Hematopoietic multipotent progenitor cell treated with erythropoietin and hydrocortisone succinate and interleukin-3 and kit ligand, for 17 days (in vitro differentiated cells): ENCODE measurements at regions not wholly inside any gene's neighbourhood (a gene's known extent, or its start where the extent isn't known, plus 50 kb on each side); places are given as distances from the start of the nearest gene placed in this dataset.
"Not testable (repeated sequence)": the region's sequence is repeated elsewhere in the genome, so short reads cannot be mapped to it uniquely, and the experiment has no call there.

Experiments
- DNase-seq: peaks from one replicate; pipeline ENCODE4 v3.0.0-alpha.2; 2015; ENCODE audit warnings: low spot score

- no peak for DNase-seq
Observed at GRCh38 chr9:108400297-108400696, 455.5 kb downstream of the ACTL7B start.

- no peak for DNase-seq
Observed at GRCh38 chr9:108399851-108400250, 455.9 kb downstream of the ACTL7B start.

GRCh38 chr9:108397286-108397685 is 458.5 kb downstream of the ACTL7B start:
- no peak for DNase-seq

GRCh38 chr9:108396611-108397010 is 459.2 kb downstream of the ACTL7B start:
- no peak for DNase-seq

GRCh38 chr9:108396193-108396592 is 459.6 kb downstream of the ACTL7B start:
- no peak for DNase-seq

GRCh38 chr9:108395421-108395820 is 460.4 kb downstream of the ACTL7B start:
- DNase-seq, result no peak

- DNase-seq, result no peak
Observed at GRCh38 chr9:108394726-108395125, 461.1 kb downstream of the ACTL7B start.

GRCh38 chr9:108393481-108394001 is 462.2 kb downstream of the ACTL7B start:
- not testable (repeated sequence) for DNase-seq

GRCh38 chr9:108392877-108393276 is 462.9 kb downstream of the ACTL7B start:
- no peak for DNase-seq

GRCh38 chr9:108389056-108389455 is 466.7 kb downstream of the ACTL7B start:
- no peak for DNase-seq

GRCh38 chr9:108386859-108387384 is 468.9 kb downstream of the ACTL7B start:
- no peak for DNase-seq

- no peak for DNase-seq
Observed at GRCh38 chr9:108386032-108386431, 469.8 kb downstream of the ACTL7B start.

GRCh38 chr9:108383796-108384195 is 472.0 kb downstream of the ACTL7B start:
- no peak for DNase-seq

- no peak for DNase-seq
Observed at GRCh38 chr9:108382310-108382709, 473.5 kb downstream of the ACTL7B start.

- no peak for DNase-seq
Observed at GRCh38 chr9:108377881-108378280, 477.9 kb downstream of the ACTL7B start.

GRCh38 chr9:108377382-108377781 is 478.4 kb downstream of the ACTL7B start:
- DNase-seq, result no peak

GRCh38 chr9:108376140-108376539 is 479.6 kb downstream of the ACTL7B start:
- DNase-seq, result no peak

GRCh38 chr9:108374626-108375025 is 481.2 kb downstream of the ACTL7B start:
- no peak for DNase-seq

GRCh38 chr9:108367188-108367587 is 488.6 kb downstream of the ACTL7B start:
- no peak for DNase-seq

- DNase-seq, result no peak
Observed at GRCh38 chr9:108363311-108363710, 492.5 kb downstream of the ACTL7B start.

- no peak for DNase-seq
Observed at GRCh38 chr9:108360304-108360703, 495.5 kb downstream of the ACTL7B start.

- DNase-seq, result no peak
Observed at GRCh38 chr9:108356806-108357205, 499.0 kb downstream of the ACTL7B start.

- DNase-seq, result no peak
Observed at GRCh38 chr9:108351571-108351970, 504.2 kb downstream of the ACTL7B start.

- DNase-seq, result no peak
Observed at GRCh38 chr9:108347463-108348188, 508.2 kb downstream of the ACTL7B start.
